Stomach smooth muscle (tissue), 2 donors: ENCODE measurements at regions not wholly inside any gene's neighbourhood (a gene's known extent, or its start where the extent isn't known, plus 50 kb on each side); places are given as distances from the start of the nearest gene placed in this dataset.

Source experiments
- H3K27ac ChIP-seq: one replicate; pipeline ENCODE4 v1.7.0; 2013; ENCODE audit warnings: mild to moderate bottlenecking, low read length, inconsistent platforms
- H3K27me3 ChIP-seq, 2 donors: one replicate each; pipeline ENCODE4 v1.7.0; 2013; ENCODE audit warnings: low read length in 2 of 2; ENCODE audit not compliant: insufficient read depth in 2 of 2, control insufficient read depth in 1 of 2
- H3K36me3 ChIP-seq, 2 donors: one replicate each; pipeline ENCODE4 v1.7.0; 2013; ENCODE audit warnings: low read length in 2 of 2; ENCODE audit not compliant: control insufficient read depth in 2 of 2, insufficient read depth in 2 of 2
- H3K4me1 ChIP-seq: one replicate; pipeline ENCODE4 v1.7.0; 2013; ENCODE audit warnings: low read length; ENCODE audit not compliant: control insufficient read depth, insufficient read depth
- H3K4me3 ChIP-seq, 2 donors: one replicate each; pipeline ENCODE4 v1.7.0; 2013; ENCODE audit warnings: low read length in 2 of 2
- H3K9ac ChIP-seq, 2 donors: one replicate each; pipeline ENCODE4 v1.7.0; 2013; ENCODE audit warnings: low read length in 2 of 2, mild to moderate bottlenecking in 1 of 2
- H3K9me3 ChIP-seq, 2 donors: one replicate each; pipeline ENCODE4 v1.7.0; 2013; ENCODE audit warnings: low read length in 2 of 2; ENCODE audit not compliant: control insufficient read depth in 2 of 2
- donor health status: healthy.
- donor health status: Pancreatic carcinoma.

GRCh38 chr5:155746367-155747038 is 580.5 kb upstream of the SGCD start:
- Histone ChIP-seq H3K4me3 (no peak overlapping the region), H3K27me3 (peaks cover 0 to 3% of the 10 kb centered on the region in 2 donors), H3K9ac (no peak overlapping the region), H3K27ac (no peak overlapping the region), H3K4me1 (no peaks in the 10 kb centered on the region), H3K36me3 (no peaks in the 10 kb centered on the region), H3K9me3 (no peaks in the 10 kb centered on the region)

- Histone ChIP-seq H3K4me1 (no peaks in the 10 kb centered on the region), H3K4me3 (no peak overlapping the region), H3K36me3 (no peaks in the 10 kb centered on the region)
These were observed 576.9 kb upstream of the SGCD start for GRCh38 chr5:155750101-155750500.

GRCh38 chr5:155750571-155750970 is 576.4 kb upstream of the SGCD start:
- H3K4me3 ChIP-seq, result no peak overlapping the region
- no peak overlapping the region for H3K9ac ChIP-seq
- H3K27ac ChIP-seq, result no peak overlapping the region
- H3K27me3 ChIP-seq, result no peaks in the 10 kb centered on the region
- H3K9me3 ChIP-seq, result no peaks in the 10 kb centered on the region
- no peaks in the 10 kb centered on the region for H3K36me3 ChIP-seq
- no peaks in the 10 kb centered on the region for H3K4me1 ChIP-seq

More at GRCh38 chr5:155750101-155750500, 576.9 kb upstream of the SGCD start:
- H3K9ac ChIP-seq, result no peak overlapping the region
- no peaks in the 10 kb centered on the region for H3K27me3 ChIP-seq
- H3K27ac ChIP-seq, result no peak overlapping the region
- no peaks in the 10 kb centered on the region for H3K9me3 ChIP-seq

GRCh38 chr5:155753943-155754581 is 572.9 kb upstream of the SGCD start:
- no peaks in the 10 kb centered on the region for H3K4me1 ChIP-seq
- H3K27me3 ChIP-seq, result no peaks in the 10 kb centered on the region
- H3K4me3 ChIP-seq, result no peak overlapping the region
- no peaks in the 10 kb centered on the region for H3K36me3 ChIP-seq
- no peak overlapping the region for H3K9ac ChIP-seq
- no peak overlapping the region for H3K27ac ChIP-seq
- H3K9me3 ChIP-seq, result no peaks in the 10 kb centered on the region

GRCh38 chr5:155759252-155759651 is 567.7 kb upstream of the SGCD start:
- Histone ChIP-seq H3K9me3 (no peaks in the 10 kb centered on the region), H3K4me1 (no peaks in the 10 kb centered on the region), H3K27ac (no peak overlapping the region), H3K9ac (no peak overlapping the region), H3K4me3 (no peak overlapping the region), H3K36me3 (no peaks in the 10 kb centered on the region), H3K27me3 (no peaks in the 10 kb centered on the region)

GRCh38 chr5:155759984-155760383 is 567.0 kb upstream of the SGCD start:
- Histone ChIP-seq H3K27me3 (no peaks in the 10 kb centered on the region), H3K27ac (no peak overlapping the region), H3K9me3 (peaks cover 0 to 4% of the 10 kb centered on the region in 2 donors), H3K9ac (no peak overlapping the region), H3K36me3 (no peaks in the 10 kb centered on the region), H3K4me3 (no peak overlapping the region), H3K4me1 (no peaks in the 10 kb centered on the region)

- H3K4me1 ChIP-seq, result no peaks in the 10 kb centered on the region
- no peaks in the 10 kb centered on the region for H3K36me3 ChIP-seq
- peaks cover 0 to 4% of the 10 kb centered on the region in 2 donors for H3K9me3 ChIP-seq
- H3K27me3 ChIP-seq, result peaks cover 0 to 2% of the 10 kb centered on the region in 2 donors
- no peak overlapping the region for H3K27ac ChIP-seq
- H3K4me3 ChIP-seq, result no peak overlapping the region
- H3K9ac ChIP-seq, result no peak overlapping the region
These were observed 565.5 kb upstream of the SGCD start for GRCh38 chr5:155761502-155761901.

- Histone ChIP-seq H3K4me1 (no peaks in the 10 kb centered on the region), H3K27ac (no peak overlapping the region), H3K27me3 (peaks cover 0 to 2% of the 10 kb centered on the region in 2 donors), H3K4me3 (no peak overlapping the region), H3K9ac (no peak overlapping the region), H3K36me3 (no peaks in the 10 kb centered on the region), H3K9me3 (peaks cover 0 to 4% of the 10 kb centered on the region in 2 donors)
These were observed 561.2 kb upstream of the SGCD start for GRCh38 chr5:155765715-155766114.

- no peak overlapping the region for H3K27ac ChIP-seq
These were observed 559.5 kb upstream of the SGCD start for GRCh38 chr5:155767470-155767869.

GRCh38 chr5:155768332-155768731 is 558.6 kb upstream of the SGCD start:
- H3K27me3 ChIP-seq, result peaks cover 0 to 2% of the 10 kb centered on the region in 2 donors
- no peaks in the 10 kb centered on the region for H3K36me3 ChIP-seq
- H3K27ac ChIP-seq, result no peak overlapping the region
- H3K9me3 ChIP-seq, result peaks cover 0 to 4% of the 10 kb centered on the region in 2 donors
- no peaks in the 10 kb centered on the region for H3K4me1 ChIP-seq
- no peak overlapping the region for H3K4me3 ChIP-seq
- H3K9ac ChIP-seq, result no peak overlapping the region

More at GRCh38 chr5:155767470-155767869, 559.5 kb upstream of the SGCD start:
- Histone ChIP-seq H3K4me1 (no peaks in the 10 kb centered on the region), H3K36me3 (no peaks in the 10 kb centered on the region), H3K9me3 (peaks cover 0 to 4% of the 10 kb centered on the region in 2 donors), H3K9ac (no peak overlapping the region), H3K27me3 (peaks cover 0 to 2% of the 10 kb centered on the region in 2 donors), H3K4me3 (no peak overlapping the region)
